Left ventricle myocardium superior (tissue), 1 donor: ENCODE measurements at regions not wholly inside any gene's neighbourhood (a gene's known extent, or its start where the extent isn't known, plus 50 kb on each side); places are given as distances from the start of the nearest gene placed in this dataset.
"Not testable (repeated sequence)": the region's sequence is repeated elsewhere in the genome, so short reads cannot be mapped to it uniquely, and the experiment has no call there.

Source experiments
- ATAC-seq: fragments of 200-7000 bp; cut with Tn5 transposase; one replicate; pipeline ENCODE4 v1.9.1; 2020; ENCODE audit warnings: mild to moderate bottlenecking, moderate library complexity
- DNase-seq: peaks from one replicate; pipeline ENCODE4 v3.0.0-alpha.2; 2020
- intact Hi-C: fragments of 100-400 bp; cut with micrococcal nuclease; formaldehyde crosslinking; loops from one replicate; pipeline ENCODE4 v1.11.0; 2022
- donor health status: DM: no; HTN: yes; CAD: no; lungs with severe emphysema.

DNA sequence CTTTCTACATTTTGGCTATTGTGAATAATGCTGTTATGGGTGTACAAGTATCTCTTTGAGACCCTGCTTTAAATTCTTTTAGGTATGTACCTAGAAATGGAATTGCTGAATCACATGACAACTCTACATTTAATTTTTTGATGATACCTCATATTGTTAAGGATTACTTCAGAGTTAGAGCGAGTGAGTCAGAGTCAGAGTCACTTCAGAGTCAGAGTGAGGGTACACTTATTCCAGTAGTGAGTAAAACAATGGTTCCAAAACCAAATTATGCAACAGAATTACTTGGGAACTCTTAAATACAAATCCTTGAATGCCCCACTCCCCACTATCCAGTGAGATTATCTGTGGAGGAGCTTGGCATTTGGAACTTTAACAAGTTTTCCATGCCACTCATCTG, 50.3 kb upstream of the SNRK start:
- no peak for ATAC-seq
- intact Hi-C loops, result no loop called here
- DNase-seq, result no peak

DNA sequence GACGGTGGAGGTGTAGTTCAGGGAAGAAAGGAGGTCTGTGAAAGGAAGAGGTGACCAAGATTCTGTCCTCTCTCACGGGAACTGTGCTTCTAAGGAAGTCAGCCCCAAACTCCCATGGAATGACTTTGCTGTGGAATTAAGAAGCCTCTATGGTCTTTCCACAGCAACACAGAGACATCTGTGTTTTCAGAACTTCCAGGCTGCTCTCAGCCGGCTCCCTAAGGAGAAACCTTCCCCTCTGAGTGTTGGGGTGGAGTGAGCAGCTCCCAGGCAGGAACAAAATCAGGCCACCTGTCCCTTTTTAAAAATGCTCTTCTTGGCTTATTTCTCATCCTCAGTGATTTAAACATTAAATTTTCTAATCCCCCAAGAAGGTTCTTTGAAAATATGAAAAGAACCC, 53.3 kb upstream of the SNRK start:
- intact Hi-C loops, result no loop called here
- ATAC-seq (no peak), DNase-seq (no peak)

DNA sequence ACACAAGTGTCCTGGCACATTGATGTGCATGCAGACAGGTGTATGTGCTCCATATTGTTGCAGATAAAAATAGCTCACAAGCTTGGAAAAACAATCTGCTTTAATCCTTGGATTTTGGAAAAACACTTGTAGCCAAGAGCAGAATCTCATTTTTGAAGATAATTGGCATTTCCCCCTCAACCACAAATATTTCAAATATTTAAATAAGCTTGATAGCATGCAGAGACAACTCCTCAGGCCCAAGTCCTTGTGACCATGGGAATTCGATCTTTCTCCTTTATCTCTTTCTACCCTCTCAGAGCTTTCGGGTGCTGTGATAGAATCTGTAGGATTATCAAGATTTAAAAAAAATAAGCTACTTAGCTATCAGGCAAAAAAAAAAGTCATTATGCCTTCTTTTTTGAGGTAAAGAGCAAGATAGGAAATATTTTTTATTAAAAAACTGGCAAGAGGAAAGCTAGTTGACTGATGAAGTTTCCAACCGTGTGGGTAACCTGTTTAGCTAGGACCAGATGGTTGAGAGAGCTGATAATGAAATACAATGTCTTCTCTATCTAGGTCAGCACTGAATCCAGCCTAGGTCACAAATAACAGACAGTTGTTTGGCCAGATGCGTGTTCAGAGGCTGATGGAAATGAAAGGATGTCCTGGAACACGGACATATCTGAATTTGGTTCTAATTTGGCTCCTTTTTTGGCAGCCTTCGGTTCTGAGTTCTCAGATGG, 54.9 kb upstream of the SNRK start:
- intact Hi-C loops, result no loop called here
- DNase-seq (no peak), ATAC-seq (no peak)

DNA sequence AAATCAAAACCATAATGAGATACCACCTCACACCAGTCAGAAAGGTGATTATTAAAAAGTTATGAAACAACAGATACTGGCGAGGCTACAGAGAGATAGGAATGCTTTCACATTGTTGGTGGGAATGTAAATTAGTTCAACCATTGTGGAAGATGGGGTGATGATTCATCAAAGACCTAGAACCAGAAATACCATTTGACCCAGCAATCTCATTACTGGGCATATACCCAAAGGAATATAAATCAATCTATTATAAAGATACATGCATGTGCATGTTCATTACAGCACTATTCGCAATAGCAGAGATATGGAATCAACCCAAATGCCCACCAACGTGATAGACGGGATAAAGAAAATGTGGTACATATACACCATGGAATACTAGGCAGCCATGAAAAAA, 56.5 kb upstream of the SNRK start:
- intact Hi-C loops, DNase-seq, ATAC-seq: not testable (repeated sequence)

DNA sequence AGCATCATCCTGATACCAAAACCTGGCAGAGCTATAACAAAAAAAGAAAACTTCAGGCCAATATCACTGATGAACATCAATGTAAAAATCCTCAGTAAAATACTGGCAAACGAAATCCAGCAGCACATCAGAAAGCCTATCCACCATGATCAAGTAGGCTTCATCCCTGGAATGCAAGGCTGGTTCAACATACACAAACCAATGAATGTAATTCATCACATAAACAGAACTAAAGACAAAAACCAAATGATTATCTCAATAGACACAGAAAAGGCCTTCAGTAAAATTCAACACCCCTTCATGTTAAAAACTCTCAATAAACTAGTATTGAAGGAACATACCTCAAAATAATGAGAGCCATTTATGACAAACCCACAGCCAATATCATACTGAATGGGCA, 58.7 kb upstream of the SNRK start:
- DNase-seq, ATAC-seq, intact Hi-C loops: not testable (repeated sequence)

DNA sequence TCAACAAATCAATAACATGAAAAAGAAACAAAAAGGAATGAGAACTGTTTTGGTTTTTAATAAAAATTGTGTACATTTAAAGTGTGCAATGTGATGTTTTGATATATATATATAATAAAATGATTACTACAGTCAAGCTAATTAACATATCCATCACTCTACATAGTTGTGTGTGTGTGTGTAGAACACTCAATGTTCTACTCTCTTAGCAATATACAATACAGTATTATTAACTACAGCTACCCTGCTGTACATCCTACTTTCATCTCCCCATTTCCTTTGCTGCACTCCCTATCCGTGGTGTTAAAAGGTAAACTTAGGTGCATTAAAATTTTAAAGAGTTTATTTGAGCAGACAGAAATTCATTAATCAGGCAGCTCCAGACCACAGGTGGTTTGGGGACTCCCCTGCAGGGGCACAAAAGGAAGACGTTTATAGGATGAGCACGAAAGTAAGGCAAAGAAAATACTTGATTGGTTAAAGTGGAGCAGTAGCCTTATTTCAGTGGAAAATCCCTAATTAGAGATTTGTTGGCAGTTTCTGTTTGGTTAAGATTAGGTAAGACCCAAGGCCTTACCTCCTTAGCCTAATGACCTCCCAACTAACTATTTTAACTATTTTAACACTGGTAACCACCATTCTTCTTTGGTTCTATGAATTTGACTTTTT, 61.8 kb upstream of the SNRK start:
- DNase-seq, result no peak
- intact Hi-C loops, result no loop called here
- ATAC-seq, result no peak

DNA sequence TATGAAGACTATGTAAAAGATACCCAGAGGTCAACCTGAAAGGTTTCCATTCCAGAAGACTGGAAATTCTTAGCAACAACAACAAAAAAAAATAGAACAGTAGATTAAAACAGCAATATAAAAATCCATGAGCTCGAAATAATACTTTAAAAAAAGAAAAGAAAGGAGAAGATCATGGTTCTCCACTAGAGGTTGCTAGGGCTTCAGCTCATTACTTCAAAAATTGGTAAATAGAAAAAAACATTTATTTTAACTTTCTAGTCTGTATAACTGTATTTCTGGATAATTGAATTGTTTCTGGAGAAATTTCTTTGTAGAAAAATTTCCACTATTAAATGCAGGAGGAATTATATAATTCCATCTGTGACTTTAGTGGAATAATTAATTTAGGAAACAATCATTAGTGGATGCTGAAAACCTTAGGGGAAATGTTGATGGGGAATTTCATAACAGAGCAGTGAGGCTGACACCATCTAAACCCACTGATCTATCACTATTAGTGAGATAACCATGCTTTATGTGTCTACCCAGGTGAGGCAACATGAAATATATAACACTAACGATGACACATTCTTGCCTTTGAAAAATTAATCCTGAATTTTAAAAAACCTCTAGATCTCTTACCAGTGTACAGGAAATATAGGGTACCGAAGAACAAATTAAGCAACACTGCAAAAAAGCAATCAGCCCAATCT, 62.5 kb upstream of the SNRK start:
- DNase-seq, result no peak
- intact Hi-C loops, result no loop called here
- ATAC-seq, result no peak

DNA sequence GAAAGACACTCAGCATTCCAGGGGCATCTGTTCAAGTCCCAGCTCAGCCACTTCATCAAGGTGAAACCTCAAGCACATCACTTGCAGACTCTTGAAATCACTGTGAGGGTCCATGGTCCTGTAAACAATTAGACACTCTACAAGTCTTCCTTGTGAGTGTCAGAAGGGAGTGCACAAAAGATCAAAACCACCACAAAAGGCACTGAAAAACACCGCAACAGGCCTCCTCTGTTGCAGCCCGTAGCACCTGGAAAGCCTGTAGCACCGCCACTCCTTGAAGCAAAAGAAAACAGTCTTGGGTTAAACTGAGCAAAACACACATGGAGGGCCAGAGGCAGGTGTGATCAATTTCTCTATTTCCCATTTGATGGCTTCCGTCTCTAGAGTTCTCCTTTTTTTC, 63.8 kb upstream of the SNRK start:
- ATAC-seq, result no peak
- intact Hi-C loops, result no loop called here
- DNase-seq, result no peak

DNA sequence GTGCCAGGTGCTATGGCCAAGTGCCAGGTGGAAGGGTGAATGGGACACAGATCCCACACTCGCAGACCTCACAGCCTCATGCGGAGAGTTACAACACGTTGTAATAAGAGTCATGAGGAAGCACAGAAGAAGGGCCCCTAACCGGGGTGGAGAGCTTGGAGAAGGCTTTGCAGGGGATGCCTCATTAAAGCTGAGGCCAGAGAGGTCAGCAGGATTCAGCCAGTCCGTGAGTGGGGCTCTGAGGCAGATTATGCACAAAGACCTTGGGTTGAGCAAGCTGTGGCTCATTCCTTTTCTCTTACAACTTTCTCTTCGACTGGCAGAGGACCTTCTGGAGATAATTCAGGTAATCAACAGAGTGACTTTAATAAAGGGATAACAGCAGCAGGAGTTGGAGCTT, 65.3 kb upstream of the SNRK start:
- DNase-seq (no peak), ATAC-seq (no peak)
- intact Hi-C loops, result no loop called here

DNA sequence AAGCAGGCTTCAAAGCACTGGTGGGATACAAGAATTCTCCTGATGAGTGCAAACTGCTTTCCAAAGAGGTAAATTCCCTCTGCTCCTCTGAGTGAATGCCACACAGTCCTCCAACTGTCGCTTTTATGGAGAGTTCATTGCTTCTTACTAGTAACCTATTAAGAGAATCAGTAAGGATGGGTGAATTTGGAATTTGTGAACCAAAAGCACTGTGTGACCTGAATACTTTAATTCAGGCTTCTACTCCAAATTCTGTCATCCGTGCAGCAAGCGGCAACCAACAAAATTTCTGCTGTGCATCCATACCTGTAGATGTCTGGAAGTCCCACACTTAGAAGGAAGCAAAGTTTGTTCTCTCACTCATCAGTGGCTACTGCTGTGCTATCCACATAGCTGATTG, 66.7 kb upstream of the SNRK start:
- intact Hi-C loops, result no loop called here
- DNase-seq (no peak), ATAC-seq (no peak)

DNA sequence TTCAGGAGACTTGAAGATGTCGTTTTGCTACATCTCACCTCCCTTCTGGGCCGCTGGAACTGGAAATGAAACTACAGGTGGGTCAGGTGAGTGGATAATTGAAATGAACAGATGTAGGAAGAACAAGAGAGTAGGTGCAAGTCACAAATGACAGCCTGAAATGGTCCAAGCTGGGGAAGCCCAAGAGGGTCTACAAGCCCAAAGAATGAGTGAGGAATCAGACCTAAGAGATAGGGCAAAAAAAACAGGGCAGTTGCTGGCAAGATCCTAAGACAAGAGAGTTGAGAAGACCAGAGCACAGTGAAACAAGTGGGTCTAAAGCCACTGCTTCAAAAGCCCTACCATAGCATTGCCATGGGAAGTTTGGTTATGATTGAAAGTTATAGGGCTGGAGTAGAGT, 67.4 kb upstream of the SNRK start:
- intact Hi-C loops, result no loop called here

DNA sequence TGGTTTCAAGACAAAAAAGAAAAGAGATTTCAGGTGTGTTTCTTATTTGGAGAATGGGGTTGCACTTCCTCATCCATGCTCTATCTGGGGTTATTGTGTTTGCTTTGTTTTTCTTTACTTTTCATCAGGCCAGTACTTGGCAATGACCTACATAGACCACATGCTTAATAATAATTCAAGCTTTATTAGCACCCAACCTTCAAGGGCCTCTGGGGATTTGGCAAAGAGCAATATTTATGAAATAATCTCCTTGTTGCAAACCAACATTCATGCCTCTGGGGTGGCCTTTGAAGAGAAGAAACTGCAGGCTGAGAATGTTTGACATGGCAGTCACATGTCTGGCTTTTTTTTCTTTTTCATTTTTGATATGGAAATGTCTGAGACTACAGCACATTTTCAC, 68.2 kb upstream of the SNRK start:
- no peak for ATAC-seq
- no peak for DNase-seq
- intact Hi-C loops, result no loop called here

More for the DNA sequence above, 67.4 kb upstream of the SNRK start:
- no peak for ATAC-seq
- DNase-seq, result no peak

DNA sequence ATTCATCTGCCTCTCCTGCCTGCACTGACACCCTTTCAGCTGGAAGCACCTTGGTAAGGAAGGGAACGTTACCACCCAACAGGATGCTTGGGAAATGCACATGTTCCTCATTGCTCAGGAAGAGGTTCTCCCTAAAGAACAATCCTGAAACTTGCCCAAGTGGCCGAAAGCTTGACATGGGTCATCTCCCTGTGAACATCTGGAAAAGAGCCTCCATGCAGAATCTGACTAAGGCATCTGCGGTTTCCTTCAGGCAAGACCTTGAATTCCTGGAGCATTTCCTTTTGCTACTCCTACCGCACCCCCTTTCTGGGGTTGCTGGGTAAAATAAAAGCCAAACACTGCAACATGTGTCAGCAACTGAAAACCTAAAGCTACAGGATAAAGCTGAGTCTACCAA, 68.7 kb upstream of the SNRK start:
- intact Hi-C loops, result no loop called here
- DNase-seq, result no peak
- peak; percentile 64 for ATAC-seq

DNA sequence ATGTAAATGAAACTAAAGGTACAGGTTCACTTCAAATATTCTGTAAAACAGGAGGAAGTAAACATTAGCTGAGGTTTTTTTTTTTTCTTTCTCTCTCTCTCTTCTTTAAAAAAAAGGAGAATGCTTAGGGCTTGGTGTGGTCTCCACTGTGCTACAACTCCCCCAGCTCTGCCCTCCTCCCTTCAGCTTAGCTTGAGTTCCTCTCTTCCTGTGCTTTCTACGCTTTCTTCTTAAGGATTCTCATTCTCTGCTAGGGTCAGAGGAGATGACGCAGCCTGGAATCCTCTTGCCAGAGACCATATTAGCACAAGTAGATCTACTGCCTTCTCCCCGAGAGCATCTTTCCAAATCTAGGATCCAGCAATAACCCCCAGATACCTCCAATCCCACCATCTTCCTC, 69.1 kb upstream of the SNRK start:
- no peak for ATAC-seq
- intact Hi-C loops, result no loop called here
- DNase-seq, result no peak

DNA sequence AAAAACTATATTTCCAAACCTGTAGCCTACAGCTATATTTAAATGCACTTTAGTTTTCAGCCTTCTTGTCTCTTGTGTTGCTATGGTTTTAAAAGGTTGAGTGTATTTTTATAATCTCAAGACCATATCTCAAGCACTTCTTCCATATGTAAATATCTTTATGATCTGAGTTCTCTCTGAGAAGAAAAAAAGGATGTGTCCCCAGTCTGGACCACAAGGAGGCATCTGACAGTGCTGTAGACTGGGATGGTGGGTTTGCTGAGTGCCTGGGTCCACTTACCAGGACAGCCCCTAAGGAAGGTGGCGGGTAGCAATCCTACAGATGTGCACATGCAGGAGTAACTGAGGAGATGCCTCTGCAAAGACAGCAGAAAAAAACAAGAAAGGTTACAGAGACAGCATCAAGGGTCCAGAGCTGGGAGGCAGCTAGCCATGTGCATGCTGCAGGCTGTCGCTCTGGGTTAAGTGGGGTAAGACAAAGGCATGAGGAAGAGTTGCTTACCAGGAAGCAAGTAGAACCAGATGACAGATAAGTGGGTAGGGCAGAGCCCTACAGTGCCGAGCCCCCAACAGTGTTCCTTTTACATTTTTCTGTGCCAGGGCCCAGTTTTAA, 70.6 kb upstream of the SNRK start:
- intact Hi-C loops, result no loop called here
- DNase-seq (no peak), ATAC-seq (no peak)

DNA sequence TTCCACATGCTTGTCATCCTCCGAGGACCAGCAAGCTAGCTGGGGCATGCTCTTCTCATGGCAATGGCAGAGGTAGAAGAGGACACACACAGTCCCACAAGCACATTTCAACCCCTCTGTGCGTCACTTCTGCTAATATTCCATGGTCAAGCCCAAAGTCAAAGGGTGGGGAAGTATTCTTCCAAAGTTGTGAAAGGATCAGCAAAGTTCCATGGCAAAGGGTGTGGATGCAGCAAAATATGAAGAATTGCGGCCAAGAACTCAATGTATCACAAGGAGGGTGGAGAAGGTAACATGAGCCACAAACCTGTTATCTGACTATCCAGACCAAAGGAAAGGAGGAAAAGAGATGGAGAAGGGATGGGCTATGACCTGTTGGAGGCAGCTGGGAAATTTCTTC, 71.2 kb upstream of the SNRK start:
- no peak for ATAC-seq
- intact Hi-C loops, result no loop called here

DNA sequence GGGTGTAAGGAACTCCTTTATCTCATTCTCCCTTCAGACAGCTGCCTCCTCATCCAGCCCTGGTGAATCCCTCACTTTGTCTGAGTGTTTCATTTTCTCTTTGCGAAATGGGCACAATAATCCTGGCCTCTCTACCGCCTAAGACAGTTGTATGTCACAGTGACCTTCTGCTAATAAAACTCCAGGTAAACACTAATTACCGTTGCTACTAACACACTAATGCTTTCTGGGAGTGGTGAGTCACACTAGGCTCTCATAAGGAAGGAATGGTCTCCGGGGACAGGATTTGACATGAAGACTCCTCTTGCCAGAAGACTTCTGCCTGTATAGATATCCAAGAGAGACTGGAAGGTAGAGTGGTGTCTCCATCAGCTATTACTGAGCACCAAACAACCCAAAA, 71.7 kb upstream of the SNRK start:
- intact Hi-C loops, result no loop called here
- ATAC-seq (no peak), DNase-seq (no peak)

More for the DNA sequence above, 71.2 kb upstream of the SNRK start:
- DNase-seq, result no peak

DNA sequence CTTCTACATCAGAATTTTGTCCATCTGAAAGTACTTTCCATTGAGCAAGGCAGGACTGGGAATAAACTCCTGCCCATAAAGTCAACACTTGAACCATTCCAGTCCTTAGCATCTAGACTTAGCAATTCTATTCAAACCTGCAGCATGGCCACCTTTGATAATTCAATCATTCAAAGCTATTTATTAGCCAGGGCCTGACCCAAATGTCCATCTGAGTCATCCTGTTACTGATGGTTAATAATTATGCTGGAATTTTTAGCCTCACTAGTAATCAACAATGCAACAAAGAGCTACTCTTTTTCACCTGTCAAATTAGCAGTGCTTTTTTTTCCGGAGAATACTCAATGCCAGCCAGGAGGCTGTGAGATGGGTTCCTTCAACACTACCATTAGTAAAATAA, 72.7 kb upstream of the SNRK start:
- DNase-seq, result no peak
- ATAC-seq, result no peak
- intact Hi-C loops, result no loop called here

DNA sequence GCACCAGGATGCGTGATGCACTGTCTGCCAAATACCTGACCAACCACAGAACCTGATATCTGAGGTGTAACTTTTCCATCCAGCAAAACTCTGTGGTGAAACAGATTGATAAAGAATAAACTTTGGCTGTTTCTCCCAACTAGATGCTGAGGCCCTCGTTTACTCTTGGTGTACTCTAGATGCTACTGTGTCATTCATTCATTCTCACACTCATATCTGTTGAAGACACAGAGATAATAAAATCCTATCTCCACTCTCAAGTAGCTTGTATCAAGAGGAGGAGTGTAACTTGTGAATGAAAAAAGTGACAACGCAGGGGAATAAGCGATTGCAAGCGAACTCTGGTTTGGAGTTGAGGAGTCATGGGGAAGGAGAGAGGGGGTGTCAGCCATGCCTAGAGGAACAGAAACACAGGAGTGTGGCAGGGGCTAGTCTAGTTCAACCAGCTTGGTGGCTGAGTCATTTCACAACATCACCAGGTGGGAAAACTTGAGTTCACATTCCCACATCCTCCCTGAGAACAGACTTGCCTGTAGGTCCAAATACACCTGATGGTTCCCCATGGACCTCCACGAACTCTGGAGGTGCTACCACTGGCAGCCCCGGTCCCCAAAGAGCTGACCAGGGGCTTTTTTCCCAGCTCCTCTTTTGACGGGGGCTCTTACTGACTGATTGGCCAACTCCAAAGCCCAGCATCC, 73.3 kb upstream of the SNRK start:
- intact Hi-C loops, result no loop called here
- no peak for ATAC-seq

DNA sequence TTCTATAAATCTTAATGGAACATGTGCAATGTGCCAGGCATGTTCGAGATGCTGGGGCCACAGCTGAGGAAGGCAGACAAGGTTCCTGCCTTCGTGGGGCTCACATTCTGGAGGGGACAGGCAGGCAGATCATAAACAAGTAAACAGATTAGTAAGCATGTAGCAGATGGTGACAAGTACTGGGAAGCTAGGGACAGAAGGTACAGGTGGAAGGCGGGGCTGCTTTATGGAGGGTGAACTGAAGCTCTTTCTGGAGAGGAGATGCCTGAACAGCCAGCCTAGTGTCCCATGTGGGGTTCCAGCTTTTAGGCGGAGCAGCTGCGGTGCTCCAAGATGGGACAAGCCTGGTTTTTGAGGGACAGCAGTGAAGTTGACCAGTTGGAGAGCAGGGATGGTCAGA, 74.7 kb upstream of the SNRK start:
- DNase-seq (no peak), ATAC-seq (no peak)
- intact Hi-C loops, result no loop called here

More for the DNA sequence above, 73.3 kb upstream of the SNRK start:
- DNase-seq, result no peak
